ENCODE measurements at regions not wholly inside any gene's neighbourhood (a gene's known extent, or its start where the extent isn't known, plus 50 kb on each side); places are given as distances from the start of the nearest gene placed in this dataset.
A peak's percentile ranks its signal among the peaks of the same experiment; 100 is the strongest.

GRCh38 chr9:92242260-92243136, 51.0 kb downstream of the IARS1 start:
- H3K4me1 ChIP-seq (ENCODE audit: low read length) = no peaks in the 10 kb centered on the region
- H3K4me3 ChIP-seq (ENCODE audit: low read length) = no peak overlapping the region
- H3K4me2 ChIP-seq (ENCODE audit: low read length) = no peak overlapping the region
- H3K36me3 ChIP-seq (replicated peaks; ENCODE audit: low read depth, low read length) = peaks cover 82% of the 10 kb centered on the region
- H2AFZ ChIP-seq (ENCODE audit: low read depth, low read length) = no peak overlapping the region
- H3K9ac ChIP-seq (ENCODE audit: low read length) = no peak overlapping the region
- no peaks in the 10 kb centered on the region for H3K9me3 ChIP-seq (ENCODE audit: insufficient read depth, low read length)
- TF ChIP-seq EZH2phosphoT487 (IDR thresholded peaks at IDR 0.05; ENCODE audit: low read depth) = no peak
- TF ChIP-seq CTCF (IDR thresholded peaks at IDR 0.05; ENCODE audit: low read depth, low read length) = peak; percentile 18; the same call in 1 of the 2 replicates
- no peaks in the 10 kb centered on the region; the same call in 1 of the 2 replicates for H4K20me1 ChIP-seq (ENCODE audit: insufficient read depth, low read length)
- H3K79me2 ChIP-seq (ENCODE audit: low read length) = no peaks in the 10 kb centered on the region
- no peaks in the 10 kb centered on the region for H3K27me3 ChIP-seq (ENCODE audit: low read depth, low read length)
- no peak overlapping the region for H3K27ac ChIP-seq (ENCODE audit: low read length)

- no peak overlapping the region for H3K4me2 ChIP-seq (ENCODE audit: low read length)
- no peaks in the 10 kb centered on the region for H3K9me3 ChIP-seq (ENCODE audit: insufficient read depth, low read length)
- no peaks in the 10 kb centered on the region for H3K79me2 ChIP-seq (ENCODE audit: low read length)
- no peak for TF ChIP-seq EZH2phosphoT487 (IDR thresholded peaks at IDR 0.05; ENCODE audit: low read depth)
- no peak for TF ChIP-seq CTCF (IDR thresholded peaks at IDR 0.05; ENCODE audit: low read depth, low read length)
- no peaks in the 10 kb centered on the region for H3K27me3 ChIP-seq (ENCODE audit: low read depth, low read length)
- peaks cover 75% of the 10 kb centered on the region for H3K36me3 ChIP-seq (replicated peaks; ENCODE audit: low read depth, low read length)
- no peak overlapping the region for H3K27ac ChIP-seq (ENCODE audit: low read length)
- no peak overlapping the region for H3K4me3 ChIP-seq (ENCODE audit: low read length)
- no peak overlapping the region for H2AFZ ChIP-seq (ENCODE audit: low read depth, low read length)
- no peak overlapping the region for H3K9ac ChIP-seq (ENCODE audit: low read length)
- no peaks in the 10 kb centered on the region for H4K20me1 ChIP-seq (ENCODE audit: insufficient read depth, low read length)
- H3K4me1 ChIP-seq (ENCODE audit: low read length) = no peaks in the 10 kb centered on the region
Observed at GRCh38 chr9:92236915-92237314, 56.6 kb downstream of the IARS1 start.

- Histone ChIP-seq H2AFZ (ENCODE audit: low read depth, low read length) (no peak overlapping the region), H3K79me2 (ENCODE audit: low read length) (no peaks in the 10 kb centered on the region), H3K9me3 (ENCODE audit: insufficient read depth, low read length) (no peaks in the 10 kb centered on the region), H3K9ac (ENCODE audit: low read length) (no peak overlapping the region), H4K20me1 (ENCODE audit: insufficient read depth, low read length) (no peaks in the 10 kb centered on the region), H3K27ac (ENCODE audit: low read length) (no peak overlapping the region), H3K27me3 (ENCODE audit: low read depth, low read length) (no peaks in the 10 kb centered on the region), H3K4me3 (ENCODE audit: low read length) (no peak overlapping the region), H3K36me3 (replicated peaks; ENCODE audit: low read depth, low read length) (peaks cover 72% of the 10 kb centered on the region), H3K4me2 (ENCODE audit: low read length) (no peak overlapping the region), H3K4me1 (ENCODE audit: low read length) (no peaks in the 10 kb centered on the region)
- TF ChIP-seq EZH2phosphoT487 (IDR thresholded peaks at IDR 0.05; ENCODE audit: low read depth) = no peak
- no peak for TF ChIP-seq CTCF (IDR thresholded peaks at IDR 0.05; ENCODE audit: low read depth, low read length)
Observed at GRCh38 chr9:92236465-92236864, 57.0 kb downstream of the IARS1 start.

GRCh38 chr9:92234514-92234913, 59.0 kb downstream of the IARS1 start:
- Histone ChIP-seq H3K9me3 (ENCODE audit: insufficient read depth, low read length) (no peaks in the 10 kb centered on the region), H2AFZ (ENCODE audit: low read depth, low read length) (no peak overlapping the region), H3K27ac (ENCODE audit: low read length) (no peak overlapping the region), H3K9ac (ENCODE audit: low read length) (no peak overlapping the region), H4K20me1 (ENCODE audit: insufficient read depth, low read length) (no peaks in the 10 kb centered on the region), H3K79me2 (ENCODE audit: low read length) (no peaks in the 10 kb centered on the region), H3K36me3 (replicated peaks; ENCODE audit: low read depth, low read length) (peaks cover 72% of the 10 kb centered on the region), H3K27me3 (ENCODE audit: low read depth, low read length) (no peaks in the 10 kb centered on the region), H3K4me1 (ENCODE audit: low read length) (no peaks in the 10 kb centered on the region), H3K4me3 (ENCODE audit: low read length) (no peak overlapping the region), H3K4me2 (ENCODE audit: low read length) (no peak overlapping the region)
- TF ChIP-seq EZH2phosphoT487 (IDR thresholded peaks at IDR 0.05; ENCODE audit: low read depth) = no peak
- TF ChIP-seq CTCF (IDR thresholded peaks at IDR 0.05; ENCODE audit: low read depth, low read length) = no peak

Measured in OCI-LY3 (cell line).